T-helper 2 cell treated with Interferon-gamma antibody and Interleukin-4, amounts not matched to agents 5 μg/mL and 100 μg/mL, for 36 hours (primary cell): ENCODE measurements at regions not wholly inside any gene's neighbourhood (a gene's known extent, or its start where the extent isn't known, plus 50 kb on each side); places are given as distances from the start of the nearest gene placed in this dataset.
"Not testable (repeated sequence)": the region's sequence is repeated elsewhere in the genome, so short reads cannot be mapped to it uniquely, and the experiment has no call there.

Experiments
- DNase-seq: peaks from one replicate; pipeline ENCODE4 v3.0.0; 2021; ENCODE audit warnings: low spot score
- H3K27ac Mint-ChIP-seq: one replicate; pipeline ENCODE4 v1.8.0; 2021; ENCODE audit warnings: mild to moderate bottlenecking, mixed read lengths
- H3K27me3 Mint-ChIP-seq: one replicate; pipeline ENCODE4 v1.8.0; 2021; ENCODE audit warnings: low read depth, mixed read lengths
- H3K36me3 Mint-ChIP-seq: one replicate; pipeline ENCODE4 v1.8.0; 2021; ENCODE audit warnings: low read depth, mixed read lengths
- H3K4me1 Mint-ChIP-seq: one replicate; pipeline ENCODE4 v1.8.0; 2021; ENCODE audit warnings: low read depth, mixed read lengths
- H3K4me3 Mint-ChIP-seq: one replicate; pipeline ENCODE4 v1.8.0; 2022; ENCODE audit warnings: mild to moderate bottlenecking, moderate library complexity, mixed read lengths
- H3K9me3 Mint-ChIP-seq: one replicate; pipeline ENCODE4 v1.8.0; 2021; ENCODE audit warnings: mixed read lengths

- no peak for DNase-seq
- no peaks in the 10 kb centered on the region for H3K27me3 Mint-ChIP-seq
- H3K36me3 Mint-ChIP-seq: no peaks in the 10 kb centered on the region
- H3K4me1 Mint-ChIP-seq: no peaks in the 10 kb centered on the region
- no peak overlapping the region for H3K4me3 Mint-ChIP-seq
- H3K27ac Mint-ChIP-seq: no peak overlapping the region
- peaks cover 10% of the 10 kb centered on the region for H3K9me3 Mint-ChIP-seq
Observed at GRCh38 chrX:959595-959994, 252.9 kb downstream of the CRLF2 start.

GRCh38 chrX:955168-955781 is 257.2 kb downstream of the CRLF2 start:
- H3K27ac Mint-ChIP-seq, H3K9me3 Mint-ChIP-seq, H3K27me3 Mint-ChIP-seq, H3K4me1 Mint-ChIP-seq, DNase-seq, H3K4me3 Mint-ChIP-seq, H3K36me3 Mint-ChIP-seq: not testable (repeated sequence)

- Mint-ChIP-seq H3K9me3 (peaks cover 5% of the 10 kb centered on the region), H3K36me3 (no peaks in the 10 kb centered on the region), H3K4me3 (no peak overlapping the region), H3K27me3 (no peaks in the 10 kb centered on the region), H3K27ac (no peak overlapping the region), H3K4me1 (no peaks in the 10 kb centered on the region)
- DNase-seq: no peak
Observed at GRCh38 chrX:953879-954482, 258.5 kb downstream of the CRLF2 start.

DNA sequence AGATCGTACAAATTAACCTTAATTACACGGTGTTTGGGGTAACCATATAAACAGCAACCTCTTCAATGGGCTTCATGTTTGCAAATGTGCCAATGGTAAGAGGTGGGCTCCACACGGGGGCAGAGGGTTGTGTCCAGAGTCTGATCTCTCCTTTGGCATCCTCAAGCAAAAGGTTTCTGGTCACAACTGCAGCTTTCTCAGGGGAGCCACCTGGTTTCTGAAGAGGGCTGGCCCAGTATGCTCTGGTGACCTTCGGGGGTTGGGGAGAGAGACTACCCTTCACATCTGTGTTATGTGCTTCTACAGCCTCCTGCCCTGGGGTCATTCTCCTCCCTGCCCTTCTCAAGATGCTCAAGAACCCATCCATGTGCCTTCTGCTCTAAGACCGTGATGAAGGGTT is 259.6 kb downstream of the CRLF2 start:
- Mint-ChIP-seq H3K27ac (no peak overlapping the region), H3K9me3 (peaks cover 9% of the 10 kb centered on the region), H3K27me3 (no peaks in the 10 kb centered on the region), H3K4me3 (no peak overlapping the region), H3K36me3 (no peaks in the 10 kb centered on the region), H3K4me1 (no peaks in the 10 kb centered on the region)
- DNase-seq: no peak

DNA sequence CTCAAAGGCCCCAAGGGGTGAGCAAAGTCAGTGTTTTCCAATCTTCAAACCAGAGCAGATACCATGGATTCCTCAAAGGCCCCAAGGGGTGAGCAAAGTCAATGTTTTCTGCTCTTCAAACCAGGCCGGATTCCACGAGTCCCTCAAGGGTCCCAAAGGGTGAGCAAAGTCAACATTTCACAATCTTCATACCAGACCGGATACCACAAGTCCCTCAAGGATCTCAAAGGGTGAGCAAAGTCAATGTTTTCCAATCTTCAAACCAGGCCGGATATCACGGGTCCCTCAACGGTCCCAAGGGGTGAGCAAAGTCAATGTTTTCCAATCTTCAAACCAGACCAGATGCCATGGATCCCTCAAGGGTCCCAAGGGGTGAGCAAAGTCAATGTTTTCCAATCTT is 265.2 kb downstream of the CRLF2 start:
- not testable (repeated sequence) for H3K36me3 Mint-ChIP-seq

GRCh38 chrX:943035-943434 is 269.4 kb downstream of the CRLF2 start:
- no peaks in the 10 kb centered on the region for H3K36me3 Mint-ChIP-seq

More for the DNA sequence above, 265.2 kb downstream of the CRLF2 start:
- not testable (repeated sequence) for H3K27ac Mint-ChIP-seq, H3K9me3 Mint-ChIP-seq, H3K4me3 Mint-ChIP-seq, H3K4me1 Mint-ChIP-seq, DNase-seq, H3K27me3 Mint-ChIP-seq

DNA sequence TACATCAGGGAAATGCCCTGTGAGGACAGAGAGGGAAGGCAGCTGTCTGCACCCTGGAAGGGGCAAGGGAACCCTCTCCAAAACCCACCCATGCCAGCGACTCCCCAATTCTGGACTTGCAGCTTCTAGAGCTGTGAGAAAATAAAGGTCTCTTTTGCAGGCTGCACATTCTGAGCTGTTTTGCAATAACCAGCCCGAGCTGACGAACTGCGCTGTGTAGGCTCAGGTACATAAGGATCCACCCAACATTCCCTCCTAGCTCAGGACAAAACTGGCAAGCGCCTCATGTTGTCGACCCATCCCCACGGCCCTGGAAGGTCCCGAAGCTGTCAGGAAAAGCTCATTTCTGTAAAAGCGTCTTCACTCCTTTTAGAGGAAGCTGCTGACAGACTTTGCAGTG is 271.8 kb downstream of the CRLF2 start:
- DNase-seq: no peak
- Mint-ChIP-seq H3K4me3 (no peak overlapping the region), H3K4me1 (no peaks in the 10 kb centered on the region), H3K27me3 (no peaks in the 10 kb centered on the region), H3K9me3 (no peaks in the 10 kb centered on the region), H3K36me3 (no peaks in the 10 kb centered on the region), H3K27ac (no peak overlapping the region)

More at GRCh38 chrX:943035-943434, 269.4 kb downstream of the CRLF2 start:
- Mint-ChIP-seq H3K4me3 (no peak overlapping the region), H3K9me3 (peaks cover 7% of the 10 kb centered on the region), H3K4me1 (no peaks in the 10 kb centered on the region), H3K27me3 (no peaks in the 10 kb centered on the region), H3K27ac (no peak overlapping the region)
- no peak for DNase-seq

GRCh38 chrX:936979-937769 is 275.3 kb downstream of the CRLF2 start:
- Mint-ChIP-seq H3K27ac (no peak overlapping the region), H3K36me3 (no peaks in the 10 kb centered on the region), H3K27me3 (no peaks in the 10 kb centered on the region), H3K4me1 (no peaks in the 10 kb centered on the region), H3K4me3 (no peak overlapping the region), H3K9me3 (no peaks in the 10 kb centered on the region)
- no peak for DNase-seq

DNA sequence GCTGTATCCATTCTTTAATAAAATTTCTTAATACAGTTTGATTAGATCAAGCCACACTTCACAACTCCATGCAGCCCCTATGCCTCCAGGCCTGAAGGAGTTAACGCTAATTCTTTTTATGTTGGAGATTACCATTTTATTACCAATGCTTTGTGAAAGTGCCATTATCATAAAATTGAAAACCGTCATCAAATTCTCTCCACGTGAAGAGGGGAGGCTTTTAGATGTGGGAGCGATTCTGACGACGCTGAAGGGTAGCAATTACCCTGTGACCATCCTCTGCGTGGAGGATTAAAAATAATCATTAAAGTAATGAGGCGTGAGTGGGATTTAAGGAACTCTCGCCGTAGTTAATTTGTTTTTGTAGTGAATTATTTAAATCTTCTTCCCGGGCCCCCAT is 278.8 kb downstream of the CRLF2 start:
- no peak for DNase-seq
- Mint-ChIP-seq H3K9me3 (peaks cover 3% of the 10 kb centered on the region), H3K27ac (no peak overlapping the region), H3K36me3 (no peaks in the 10 kb centered on the region), H3K4me1 (no peaks in the 10 kb centered on the region), H3K4me3 (no peak overlapping the region), H3K27me3 (no peaks in the 10 kb centered on the region)

DNA sequence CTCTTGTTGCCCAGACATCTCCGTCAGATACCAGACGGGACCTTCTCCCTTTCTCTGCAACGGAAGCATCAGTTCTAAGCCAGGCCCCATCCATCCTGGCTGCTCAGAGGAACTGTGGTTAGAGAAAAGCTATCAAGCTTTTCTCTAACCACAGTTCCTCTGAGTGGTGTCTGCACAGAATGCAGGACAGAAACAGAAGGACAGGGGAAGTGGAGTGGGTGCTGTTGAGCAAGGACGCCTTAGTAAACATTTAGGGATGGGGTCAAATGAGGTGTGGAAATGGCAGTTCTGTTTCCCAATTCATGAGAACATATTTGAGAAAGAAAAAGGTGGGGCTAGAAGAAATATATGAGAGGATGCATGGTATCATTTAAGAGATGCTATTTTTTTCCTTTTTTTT is 283.8 kb downstream of the CRLF2 start:
- no peak for DNase-seq
- no peak overlapping the region for H3K27ac Mint-ChIP-seq
- H3K9me3 Mint-ChIP-seq: peaks cover 3% of the 10 kb centered on the region
- H3K4me3 Mint-ChIP-seq: no peak overlapping the region
- no peaks in the 10 kb centered on the region for H3K36me3 Mint-ChIP-seq
- no peaks in the 10 kb centered on the region for H3K27me3 Mint-ChIP-seq
- no peaks in the 10 kb centered on the region for H3K4me1 Mint-ChIP-seq

DNA sequence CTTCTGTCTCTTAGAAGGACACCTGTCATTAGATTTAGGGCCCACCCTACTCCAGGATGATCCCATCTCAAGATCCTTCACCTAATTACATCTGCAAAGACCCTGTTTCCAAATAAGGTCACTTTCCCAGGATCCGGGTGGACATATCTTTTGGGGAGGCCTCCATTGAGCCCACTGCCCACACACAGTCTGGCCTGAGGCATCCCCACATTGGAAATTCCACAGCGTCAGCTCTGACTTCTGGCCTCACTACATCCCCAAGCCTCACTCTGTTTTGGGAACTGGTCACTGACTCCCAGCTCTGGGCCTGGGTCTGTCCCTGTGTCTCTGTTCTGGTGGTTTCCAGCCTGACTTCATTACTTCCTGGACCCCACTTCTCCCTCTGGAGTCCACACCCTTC is 285.5 kb downstream of the CRLF2 start:
- no peaks in the 10 kb centered on the region for H3K36me3 Mint-ChIP-seq
- H3K27me3 Mint-ChIP-seq: no peaks in the 10 kb centered on the region
- no peaks in the 10 kb centered on the region for H3K4me1 Mint-ChIP-seq
- peaks cover 3% of the 10 kb centered on the region for H3K9me3 Mint-ChIP-seq
- H3K27ac Mint-ChIP-seq: no peak overlapping the region
- no peak overlapping the region for H3K4me3 Mint-ChIP-seq
- DNase-seq: no peak

- H3K9me3 Mint-ChIP-seq: peaks cover 3% of the 10 kb centered on the region
- DNase-seq: no peak
- H3K36me3 Mint-ChIP-seq: no peaks in the 10 kb centered on the region
- H3K27me3 Mint-ChIP-seq: no peaks in the 10 kb centered on the region
- H3K4me1 Mint-ChIP-seq: no peaks in the 10 kb centered on the region
- no peak overlapping the region for H3K27ac Mint-ChIP-seq
- H3K4me3 Mint-ChIP-seq: no peak overlapping the region
Observed at GRCh38 chrX:926070-926469, 286.4 kb downstream of the CRLF2 start.

DNA sequence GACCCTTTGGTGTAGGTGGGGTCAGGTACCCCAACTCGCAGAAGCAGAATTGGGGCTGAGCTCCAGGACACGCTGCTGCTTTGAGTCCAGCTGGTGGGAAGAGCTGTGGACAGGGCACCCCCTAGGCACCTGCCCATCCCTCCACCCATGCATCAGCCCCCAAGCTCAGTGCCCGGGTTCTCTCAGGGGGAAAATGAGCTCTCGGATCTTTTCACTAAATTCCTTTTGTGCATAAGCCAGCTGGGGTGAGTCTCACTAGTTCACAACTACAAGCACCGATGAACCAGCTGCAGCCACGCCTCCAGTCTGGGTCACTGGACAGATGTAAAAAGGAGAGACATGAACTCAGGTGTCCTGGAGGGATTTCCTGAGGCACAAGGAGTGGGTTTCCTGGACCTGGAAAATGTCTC is 286.8 kb downstream of the CRLF2 start:
- H3K36me3 Mint-ChIP-seq: no peaks in the 10 kb centered on the region
- DNase-seq: no peak
- no peak overlapping the region for H3K4me3 Mint-ChIP-seq
- H3K27me3 Mint-ChIP-seq: no peaks in the 10 kb centered on the region
- H3K27ac Mint-ChIP-seq: no peak overlapping the region
- H3K4me1 Mint-ChIP-seq: no peaks in the 10 kb centered on the region
- peaks cover 3% of the 10 kb centered on the region for H3K9me3 Mint-ChIP-seq

DNA sequence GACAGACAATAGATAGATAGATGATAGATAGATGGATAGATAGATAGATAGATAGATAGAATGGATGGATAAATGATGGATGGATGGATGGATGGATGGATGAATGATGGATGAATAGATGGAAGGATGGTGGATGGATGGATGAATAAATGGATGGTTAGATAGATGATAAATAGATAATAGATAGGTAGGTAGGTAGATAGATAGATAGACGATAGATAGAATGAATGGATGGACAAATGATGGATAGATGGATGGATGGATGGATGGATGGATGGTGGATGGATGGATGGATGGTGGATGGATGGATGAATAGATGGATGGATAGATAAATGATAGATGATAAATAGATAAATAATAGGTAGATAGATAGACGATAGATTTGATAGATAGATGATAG is 287.4 kb downstream of the CRLF2 start:
- H3K4me3 Mint-ChIP-seq: no peak overlapping the region
- no peaks in the 10 kb centered on the region for H3K4me1 Mint-ChIP-seq
- H3K9me3 Mint-ChIP-seq: no peaks in the 10 kb centered on the region
- DNase-seq: no peak
- no peaks in the 10 kb centered on the region for H3K36me3 Mint-ChIP-seq
- no peaks in the 10 kb centered on the region for H3K27me3 Mint-ChIP-seq
- no peak overlapping the region for H3K27ac Mint-ChIP-seq
